HG02588 (cell line): ENCODE measurements at regions not wholly inside any gene's neighbourhood (a gene's known extent, or its start where the extent isn't known, plus 50 kb on each side); places are given as distances from the start of the nearest gene placed in this dataset.

ENCODE experiments used
- ATAC-seq: cut with Tn5 transposase; IDR thresholded peaks from one replicate; pipeline ENCODE4 v1.9.1; 2021; ENCODE audit warnings: mild to moderate bottlenecking, moderate library complexity; ENCODE audit not compliant: unreplicated experiment

DNA sequence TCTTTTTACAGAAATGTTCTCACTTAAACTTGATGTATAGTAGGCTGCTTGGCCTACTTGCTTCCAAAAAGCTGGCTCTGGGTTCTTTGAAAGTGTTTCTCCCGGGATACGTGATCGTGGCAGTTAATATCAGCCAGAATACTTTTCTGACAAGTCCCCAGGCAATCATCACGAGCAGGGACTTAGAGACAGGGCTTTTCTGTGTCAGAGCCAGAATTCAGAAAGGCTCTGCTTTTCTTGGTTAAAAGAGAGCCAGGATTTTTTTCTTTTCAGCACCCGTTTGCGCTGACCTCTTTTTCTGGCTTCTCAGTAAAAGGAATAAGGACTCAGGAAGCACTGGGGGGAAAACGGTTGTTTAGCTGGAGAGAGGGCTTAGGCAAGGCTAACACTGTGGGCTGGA, 57.8 kb upstream of the ARHGAP5 start:
- ATAC-seq, result no peak

DNA sequence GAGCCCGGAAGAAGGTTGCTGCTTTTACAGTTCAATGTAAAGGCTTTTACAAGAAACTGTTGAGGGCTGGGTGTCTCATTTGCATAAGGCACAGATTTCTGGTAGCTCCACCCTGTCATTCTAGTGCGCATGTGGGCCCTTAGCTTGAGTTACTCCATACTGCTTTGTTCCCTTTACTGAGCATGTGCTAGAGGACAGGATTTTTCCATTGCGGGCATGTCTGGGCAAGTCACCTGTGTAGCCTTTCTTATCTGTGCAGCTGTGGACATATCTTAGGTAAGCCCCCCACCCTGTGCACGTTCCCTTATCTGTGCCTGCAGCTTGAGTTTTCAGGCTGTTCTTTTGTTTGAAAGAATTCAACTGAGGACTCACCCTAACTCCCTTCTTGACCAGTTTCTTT, 56.2 kb upstream of the ARHGAP5 start:
- no peak for ATAC-seq

- ATAC-seq, result no peak
These were observed 55.8 kb upstream of the ARHGAP5 start for GRCh38 chr14:32021341-32021740.

DNA sequence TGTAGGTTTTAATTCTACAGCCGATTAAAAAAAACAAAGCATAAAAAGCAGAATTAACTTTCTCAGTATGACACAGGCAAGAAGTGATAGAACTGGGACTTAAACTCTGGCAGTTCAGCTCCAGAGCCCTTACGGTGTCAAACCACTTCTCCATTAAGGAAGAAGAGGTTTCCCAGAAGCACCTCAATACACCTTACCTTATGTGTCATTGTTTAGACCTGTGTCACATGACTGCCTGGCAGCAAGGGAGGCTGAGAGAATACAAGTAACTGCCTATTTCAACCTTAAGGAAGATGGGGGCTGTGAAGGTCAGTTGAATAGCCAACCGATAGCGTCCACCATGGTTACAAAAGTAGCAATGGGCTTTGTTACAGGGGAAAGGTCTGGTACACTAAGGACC, 54.6 kb upstream of the ARHGAP5 start:
- ATAC-seq, result no peak

DNA sequence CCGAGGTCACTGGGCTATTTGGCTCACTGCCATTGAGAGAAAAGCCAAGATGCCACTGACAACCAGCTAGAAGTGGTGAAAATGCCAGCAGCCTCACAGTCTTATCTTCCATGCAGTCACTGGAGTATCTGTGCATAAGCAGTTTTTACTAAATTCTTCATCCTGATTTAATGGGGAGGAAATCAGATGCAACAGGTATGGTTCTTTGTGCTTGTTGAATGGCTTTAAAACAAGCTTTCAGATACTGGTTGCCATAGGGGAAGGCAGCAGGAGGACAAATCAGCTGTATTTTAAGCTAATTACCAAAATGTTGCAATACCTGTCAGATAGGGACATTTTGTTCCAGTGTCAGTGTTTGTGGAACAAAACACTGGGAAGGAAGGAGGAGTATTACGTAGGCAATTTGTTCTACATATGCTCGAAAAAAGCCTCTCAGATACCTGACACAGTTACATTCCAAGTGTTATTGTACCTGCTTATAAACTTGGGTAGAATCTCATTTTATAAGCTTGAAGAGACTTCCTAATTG, 54.1 kb upstream of the ARHGAP5 start:
- no peak for ATAC-seq

GRCh38 chr14:32023540-32023939, 53.6 kb upstream of the ARHGAP5 start:
- ATAC-seq, result no peak

GRCh38 chr14:32027255-32027939, 49.7 kb upstream of the ARHGAP5 start:
- no peak for ATAC-seq
